ENCODE measurements at regions not wholly inside any gene's neighbourhood (a gene's known extent, or its start where the extent isn't known, plus 50 kb on each side); places are given as distances from the start of the nearest gene placed in this dataset.

DNA sequence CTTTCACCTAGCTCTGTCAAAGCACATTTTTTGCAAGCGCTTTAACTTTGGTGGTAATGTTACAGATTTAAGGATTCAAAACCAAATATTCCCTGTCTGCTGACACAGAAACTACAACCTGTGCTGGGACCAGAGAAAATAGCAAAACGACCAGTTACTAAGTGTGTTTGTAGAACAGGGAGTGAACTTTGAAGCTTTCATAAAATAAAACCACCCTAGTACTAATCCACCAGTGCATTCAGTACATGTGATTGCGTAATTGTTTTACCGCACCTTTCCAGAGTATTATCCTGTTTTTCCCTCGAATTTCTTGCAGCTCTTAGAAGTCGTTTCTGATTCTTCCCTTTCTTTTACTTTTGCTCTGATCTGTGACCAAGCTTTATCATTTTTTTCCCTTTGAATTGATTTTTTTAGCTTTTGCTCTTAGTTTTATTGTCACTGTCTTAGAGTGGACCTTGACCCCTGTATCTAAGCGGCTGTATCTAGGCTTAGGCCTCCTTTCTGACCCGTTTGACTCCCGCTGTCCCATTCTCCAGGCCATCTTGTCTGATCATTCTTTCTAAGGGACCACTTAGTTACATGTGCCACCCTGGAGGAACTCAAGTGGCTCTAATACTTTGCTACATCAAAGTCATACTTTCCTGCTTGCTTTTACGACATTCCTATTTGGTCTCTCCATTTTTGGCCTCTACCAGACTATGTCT is 429.4 kb downstream of the PCNX1 start:
- no peaks in the 10 kb centered on the region for H3K9me3 ChIP-seq (replicated peaks; ENCODE audit: low read length)
- no peak overlapping the region for H3K4me3 ChIP-seq (ENCODE audit: low read length)
- no peaks in the 10 kb centered on the region for H3K4me1 ChIP-seq (ENCODE audit: control insufficient read depth, insufficient read depth, low read length)
- no peak overlapping the region for H3K4me2 ChIP-seq (ENCODE audit: low read length)
- H3K36me3 ChIP-seq (ENCODE audit: insufficient read depth, low read length): peaks cover 14% of the 10 kb centered on the region
- H3K9ac ChIP-seq (ENCODE audit: low read depth, low read length): no peak overlapping the region
- no peaks in the 10 kb centered on the region for H3K27me3 ChIP-seq (ENCODE audit: control insufficient read depth, insufficient read depth, low read length)

DNA sequence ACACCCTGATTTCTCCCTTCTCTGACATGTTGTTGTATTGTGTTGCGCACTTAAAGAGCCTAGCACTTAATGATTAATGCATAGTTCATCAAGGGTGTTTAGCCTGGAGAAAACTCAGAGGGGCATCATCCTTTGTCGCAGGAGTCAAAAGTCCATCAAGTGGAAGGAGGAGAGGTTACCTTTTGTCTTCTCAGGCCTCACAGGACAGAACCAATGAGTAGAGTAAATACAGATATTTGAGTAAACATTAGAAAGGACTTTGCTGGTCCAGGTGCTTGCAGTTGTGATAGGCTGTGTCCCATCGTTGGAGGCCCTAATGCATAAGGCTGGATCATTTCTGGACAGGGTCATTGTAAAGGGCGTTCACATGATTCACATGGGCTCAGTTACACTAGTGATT is 430.9 kb downstream of the PCNX1 start:
- Histone ChIP-seq H3K9ac (ENCODE audit: low read depth, low read length) (no peak overlapping the region), H3K9me3 (replicated peaks; ENCODE audit: low read length) (no peaks in the 10 kb centered on the region), H3K4me3 (ENCODE audit: low read length) (no peak overlapping the region), H3K4me2 (ENCODE audit: low read length) (no peak overlapping the region), H3K4me1 (ENCODE audit: control insufficient read depth, insufficient read depth, low read length) (no peaks in the 10 kb centered on the region), H3K27me3 (ENCODE audit: control insufficient read depth, insufficient read depth, low read length) (no peaks in the 10 kb centered on the region), H3K36me3 (ENCODE audit: insufficient read depth, low read length) (peaks cover 14% of the 10 kb centered on the region)

DNA sequence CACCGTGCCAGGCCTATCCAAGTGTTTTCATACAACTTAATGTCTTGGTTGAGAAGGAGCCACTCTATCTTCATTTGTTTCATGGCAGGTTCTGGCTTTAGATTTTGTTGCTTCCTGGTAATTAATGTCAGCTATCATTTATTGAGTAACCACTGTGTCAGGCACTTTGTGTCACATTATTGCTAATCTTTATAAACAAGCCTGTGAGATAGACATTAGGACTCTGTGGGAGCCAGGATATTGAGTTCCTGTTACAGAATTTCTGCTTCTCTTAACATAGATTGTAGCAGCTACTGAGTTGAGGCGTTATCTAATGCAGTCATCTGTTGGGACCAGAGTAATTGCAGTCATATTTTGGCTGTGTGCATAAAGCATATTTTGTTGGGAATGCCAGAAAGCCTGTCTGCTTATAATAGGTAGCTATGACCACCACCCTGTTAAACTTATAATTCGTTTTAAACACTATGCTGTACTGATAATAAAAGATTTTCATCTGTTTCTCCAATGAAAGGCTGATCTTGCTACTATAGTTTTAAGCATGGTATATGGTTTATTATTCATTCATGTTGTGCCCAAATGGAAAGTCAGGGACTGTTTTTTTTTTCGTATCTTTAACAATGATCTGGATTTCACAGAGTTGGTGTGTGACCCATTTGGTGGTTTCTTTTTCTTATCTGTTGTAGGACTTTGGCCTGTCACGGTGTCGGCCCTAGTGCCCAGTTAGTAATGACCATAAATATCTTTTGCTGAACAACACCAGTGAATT is 432.6 kb downstream of the PCNX1 start:
- Histone ChIP-seq H3K36me3 (ENCODE audit: insufficient read depth, low read length) (peaks cover 14% of the 10 kb centered on the region), H3K9ac (ENCODE audit: low read depth, low read length) (no peak overlapping the region), H3K4me2 (ENCODE audit: low read length) (no peak overlapping the region), H3K4me3 (ENCODE audit: low read length) (no peak overlapping the region), H3K9me3 (replicated peaks; ENCODE audit: low read length) (no peaks in the 10 kb centered on the region), H3K27me3 (ENCODE audit: control insufficient read depth, insufficient read depth, low read length) (no peaks in the 10 kb centered on the region), H3K4me1 (ENCODE audit: control insufficient read depth, insufficient read depth, low read length) (no peaks in the 10 kb centered on the region)

DNA sequence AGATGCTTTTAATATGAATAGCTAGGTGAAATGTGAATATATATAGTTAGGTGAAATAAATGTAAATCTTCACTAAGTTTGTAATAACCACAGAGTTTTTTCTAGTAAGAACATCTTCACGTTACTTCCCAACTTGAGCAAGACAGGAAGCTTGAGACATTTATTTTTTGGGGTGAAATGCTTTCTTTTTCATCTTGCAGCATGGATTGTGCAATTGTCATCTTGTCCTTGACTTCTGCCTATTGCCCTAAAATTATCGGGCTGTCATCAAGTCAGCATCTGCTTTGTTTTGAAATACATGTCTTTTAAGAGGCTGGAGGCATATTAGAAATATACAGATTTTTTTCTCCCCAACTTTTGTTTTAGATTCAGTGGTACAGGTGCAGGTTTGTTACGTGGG is 433.9 kb downstream of the PCNX1 start:
- Histone ChIP-seq H3K4me2 (ENCODE audit: low read length) (no peak overlapping the region), H3K9ac (ENCODE audit: low read depth, low read length) (no peak overlapping the region), H3K36me3 (ENCODE audit: insufficient read depth, low read length) (peaks cover 11% of the 10 kb centered on the region), H3K4me1 (ENCODE audit: control insufficient read depth, insufficient read depth, low read length) (no peaks in the 10 kb centered on the region), H3K27me3 (ENCODE audit: control insufficient read depth, insufficient read depth, low read length) (no peaks in the 10 kb centered on the region), H3K9me3 (replicated peaks; ENCODE audit: low read length) (no peaks in the 10 kb centered on the region), H3K4me3 (ENCODE audit: low read length) (no peak overlapping the region)

DNA sequence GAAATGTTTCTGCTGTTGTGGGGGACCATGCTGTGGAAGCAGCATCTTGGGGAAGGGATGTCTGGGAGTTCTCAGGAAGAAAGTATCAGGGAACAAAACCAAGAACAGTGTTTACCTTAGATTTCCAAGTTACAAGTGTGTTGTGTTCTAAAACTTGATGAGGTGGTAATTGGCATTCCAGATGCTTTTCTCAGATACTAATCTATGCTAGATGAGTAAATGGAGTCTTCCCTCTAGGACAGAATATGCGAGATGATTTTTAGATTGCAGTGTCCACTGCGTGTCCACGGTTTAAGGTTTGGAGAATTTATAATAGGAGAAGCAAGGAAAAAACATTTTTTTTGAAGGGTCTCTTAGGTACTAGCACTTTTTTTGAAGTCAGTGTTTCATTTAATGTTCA is 436.5 kb downstream of the PCNX1 start:
- Histone ChIP-seq H3K9ac (ENCODE audit: low read depth, low read length) (no peak overlapping the region), H3K4me1 (ENCODE audit: control insufficient read depth, insufficient read depth, low read length) (no peaks in the 10 kb centered on the region), H3K27me3 (ENCODE audit: control insufficient read depth, insufficient read depth, low read length) (no peaks in the 10 kb centered on the region), H3K9me3 (replicated peaks; ENCODE audit: low read length) (no peaks in the 10 kb centered on the region), H3K36me3 (ENCODE audit: insufficient read depth, low read length) (peaks cover 4% of the 10 kb centered on the region), H3K4me2 (ENCODE audit: low read length) (no peak overlapping the region), H3K4me3 (ENCODE audit: low read length) (no peak overlapping the region)

DNA sequence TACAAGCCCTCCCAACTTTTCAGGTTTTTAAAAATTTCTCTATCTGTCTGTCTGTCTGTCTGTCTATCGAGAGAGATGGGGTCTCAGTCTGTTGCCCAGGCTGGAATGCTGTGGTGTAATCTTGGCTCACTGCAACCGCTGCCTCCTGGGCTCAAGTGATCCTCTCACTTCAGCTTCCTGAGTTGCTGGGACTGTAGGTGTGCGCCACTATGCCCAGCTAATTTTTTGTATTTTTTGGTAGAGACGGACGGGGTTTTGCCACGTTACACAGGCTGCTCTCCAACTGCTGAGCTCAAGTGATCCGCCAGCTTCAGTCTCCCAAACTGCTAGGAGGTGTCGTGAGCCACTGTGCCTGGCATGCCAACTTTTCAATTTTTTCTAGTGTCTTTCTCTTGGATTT is 437.2 kb downstream of the PCNX1 start:
- Histone ChIP-seq H3K36me3 (ENCODE audit: insufficient read depth, low read length) (peaks cover 3% of the 10 kb centered on the region), H3K4me2 (ENCODE audit: low read length) (no peak overlapping the region), H3K9ac (ENCODE audit: low read depth, low read length) (no peak overlapping the region), H3K4me1 (ENCODE audit: control insufficient read depth, insufficient read depth, low read length) (no peaks in the 10 kb centered on the region), H3K4me3 (ENCODE audit: low read length) (no peak overlapping the region), H3K27me3 (ENCODE audit: control insufficient read depth, insufficient read depth, low read length) (no peaks in the 10 kb centered on the region), H3K9me3 (replicated peaks; ENCODE audit: low read length) (no peaks in the 10 kb centered on the region)

DNA sequence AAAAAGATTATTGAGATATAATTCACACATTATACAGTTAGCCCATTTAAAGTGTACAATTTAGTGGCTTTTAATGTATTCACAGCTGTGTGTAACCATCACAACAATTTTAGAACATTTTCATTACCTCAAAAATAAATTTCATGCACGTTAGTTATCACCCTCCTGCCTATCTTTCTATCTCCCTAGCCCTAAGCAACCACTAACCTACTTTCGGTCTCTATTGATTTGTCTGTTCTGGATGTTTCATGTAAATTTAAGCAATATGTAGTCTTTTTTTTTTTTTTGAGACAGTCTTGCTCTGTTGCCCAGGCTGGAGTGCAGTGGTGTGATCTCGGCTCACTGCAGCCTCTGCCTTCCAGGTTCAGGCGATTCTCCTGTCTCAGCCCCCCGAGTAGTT is 439.4 kb downstream of the PCNX1 start:
- H3K4me2 ChIP-seq (ENCODE audit: low read length): no peak overlapping the region
- H3K9ac ChIP-seq (ENCODE audit: low read depth, low read length): no peak overlapping the region
- H3K27me3 ChIP-seq (ENCODE audit: control insufficient read depth, insufficient read depth, low read length): no peaks in the 10 kb centered on the region
- H3K9me3 ChIP-seq (replicated peaks; ENCODE audit: low read length): no peaks in the 10 kb centered on the region
- H3K36me3 ChIP-seq (ENCODE audit: insufficient read depth, low read length): no peaks in the 10 kb centered on the region
- H3K4me1 ChIP-seq (ENCODE audit: control insufficient read depth, insufficient read depth, low read length): no peaks in the 10 kb centered on the region
- H3K4me3 ChIP-seq (ENCODE audit: low read length): no peak overlapping the region

DNA sequence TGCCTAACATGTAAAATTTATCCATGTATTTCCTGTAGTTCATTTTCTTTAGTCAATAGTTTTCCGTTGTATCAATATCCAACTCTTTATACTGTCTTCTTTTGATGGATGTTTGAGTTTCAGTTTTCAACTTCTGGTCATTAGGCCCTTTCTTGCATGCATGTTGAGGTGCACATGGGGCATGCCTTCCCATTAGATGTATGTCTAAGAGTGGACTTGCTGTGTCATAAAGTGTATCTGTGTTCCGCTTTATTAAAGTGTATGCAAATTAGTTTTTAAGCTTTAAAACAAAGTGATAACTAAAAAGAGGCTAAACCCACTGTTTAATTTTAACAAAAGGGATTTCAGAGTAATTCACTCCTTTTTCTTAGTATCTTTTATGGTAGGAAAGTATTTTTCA is 441.1 kb downstream of the PCNX1 start:
- Histone ChIP-seq H3K4me1 (ENCODE audit: control insufficient read depth, insufficient read depth, low read length) (no peaks in the 10 kb centered on the region), H3K4me3 (ENCODE audit: low read length) (no peak overlapping the region), H3K27me3 (ENCODE audit: control insufficient read depth, insufficient read depth, low read length) (no peaks in the 10 kb centered on the region), H3K9ac (ENCODE audit: low read depth, low read length) (no peak overlapping the region), H3K36me3 (ENCODE audit: insufficient read depth, low read length) (no peaks in the 10 kb centered on the region), H3K9me3 (replicated peaks; ENCODE audit: low read length) (no peaks in the 10 kb centered on the region), H3K4me2 (ENCODE audit: low read length) (no peak overlapping the region)

DNA sequence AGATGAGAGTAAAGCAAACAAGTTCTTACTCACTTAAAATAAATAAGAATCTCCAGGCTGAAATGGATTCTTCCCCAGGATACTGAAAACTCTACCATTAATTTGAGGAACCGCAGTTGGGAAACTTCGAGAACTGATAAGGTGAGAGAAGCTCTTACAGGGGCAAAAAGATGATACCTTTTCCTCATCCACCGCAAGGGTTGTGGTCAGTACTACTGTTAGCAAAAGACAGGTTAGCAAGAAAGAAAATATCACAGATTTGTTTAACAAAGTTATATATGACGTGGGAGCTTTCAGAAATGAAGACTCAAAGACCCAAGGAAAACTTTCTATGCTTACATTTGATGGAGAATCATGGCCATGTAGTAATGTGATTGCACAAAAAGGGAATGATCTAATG is 441.6 kb downstream of the PCNX1 start:
- Histone ChIP-seq H3K27me3 (ENCODE audit: control insufficient read depth, insufficient read depth, low read length) (no peaks in the 10 kb centered on the region), H3K36me3 (ENCODE audit: insufficient read depth, low read length) (no peaks in the 10 kb centered on the region), H3K9me3 (replicated peaks; ENCODE audit: low read length) (no peaks in the 10 kb centered on the region), H3K4me3 (ENCODE audit: low read length) (no peak overlapping the region), H3K4me1 (ENCODE audit: control insufficient read depth, insufficient read depth, low read length) (no peaks in the 10 kb centered on the region), H3K9ac (ENCODE audit: low read depth, low read length) (no peak overlapping the region), H3K4me2 (ENCODE audit: low read length) (no peak overlapping the region)

DNA sequence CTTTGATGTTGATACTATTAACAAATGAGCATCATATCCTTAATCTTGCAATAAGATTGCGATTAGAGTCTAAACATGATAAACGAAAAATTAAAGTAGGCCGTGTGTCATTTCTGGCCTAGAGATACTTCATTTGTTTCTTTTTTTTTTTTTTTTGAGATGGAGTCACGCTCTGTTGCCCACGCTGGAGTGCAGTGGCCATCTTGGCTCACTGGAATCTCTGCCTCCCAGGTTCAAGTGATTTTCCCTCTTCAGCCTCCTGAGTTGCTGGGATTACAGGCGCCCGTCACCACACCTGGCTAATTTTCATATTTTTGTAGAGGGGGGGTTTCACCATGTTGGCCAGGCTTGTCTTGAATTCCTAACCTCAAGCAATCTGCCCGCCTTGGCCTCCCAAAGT is 446.9 kb downstream of the PCNX1 start:
- H3K27me3 ChIP-seq (ENCODE audit: control insufficient read depth, insufficient read depth, low read length): no peaks in the 10 kb centered on the region
- H3K4me2 ChIP-seq (ENCODE audit: low read length): no peak overlapping the region
- H3K36me3 ChIP-seq (ENCODE audit: insufficient read depth, low read length): no peaks in the 10 kb centered on the region
- H3K4me1 ChIP-seq (ENCODE audit: control insufficient read depth, insufficient read depth, low read length): peaks cover 15% of the 10 kb centered on the region
- H3K9ac ChIP-seq (ENCODE audit: low read depth, low read length): no peak overlapping the region
- no peak overlapping the region for H3K4me3 ChIP-seq (ENCODE audit: low read length)
- H3K9me3 ChIP-seq (replicated peaks; ENCODE audit: low read length): no peaks in the 10 kb centered on the region

DNA sequence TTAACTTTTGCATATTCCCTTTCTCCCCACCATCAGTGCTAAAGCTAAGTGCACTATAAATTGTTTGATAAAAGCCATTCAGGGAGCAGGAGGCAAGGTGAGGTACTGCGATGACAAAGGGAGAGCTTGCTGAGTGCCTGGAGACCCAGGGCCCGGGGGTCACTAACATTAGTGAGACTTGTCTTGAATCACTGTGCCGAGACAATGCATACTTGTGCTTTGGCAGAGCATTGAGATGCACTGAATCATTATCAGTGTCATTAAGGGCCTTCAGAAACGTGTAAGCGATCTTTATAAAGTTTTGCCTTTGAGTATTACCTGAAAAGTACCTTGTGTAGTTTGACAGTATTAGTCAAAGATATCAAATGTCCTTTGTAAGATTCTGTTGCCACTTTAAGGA is 447.5 kb downstream of the PCNX1 start:
- Histone ChIP-seq H3K4me1 (ENCODE audit: control insufficient read depth, insufficient read depth, low read length) (peaks cover 15% of the 10 kb centered on the region), H3K27me3 (ENCODE audit: control insufficient read depth, insufficient read depth, low read length) (no peaks in the 10 kb centered on the region), H3K4me2 (ENCODE audit: low read length) (peak overlapping the region; percentile 57), H3K36me3 (ENCODE audit: insufficient read depth, low read length) (no peaks in the 10 kb centered on the region), H3K9ac (ENCODE audit: low read depth, low read length) (no peak overlapping the region), H3K9me3 (replicated peaks; ENCODE audit: low read length) (no peaks in the 10 kb centered on the region), H3K4me3 (ENCODE audit: low read length) (no peak overlapping the region)

Measured in skeletal muscle satellite cell (primary cell).